ENCODE measurements at regions not wholly inside any gene's neighbourhood (a gene's known extent, or its start where the extent isn't known, plus 50 kb on each side); places are given as distances from the start of the nearest gene placed in this dataset.

GRCh38 chr19:30718014-30718413, 345.8 kb downstream of the ZNF536 start:
- H3K9me3 Mint-ChIP-seq: no peaks in the 10 kb centered on the region
- H3K4me1 Mint-ChIP-seq: peaks cover 5 to 12% of the 10 kb centered on the region in 2 donors
- DNase-seq: no peak
- peaks cover 1 to 7% (median 2%) of the 10 kb centered on the region in 3 donors for H3K27me3 Mint-ChIP-seq (ENCODE audit: low read depth in 3 of 3)
- H3K4me3 Mint-ChIP-seq: peak overlapping the region in 1 of 5 donors; percentile 53
- H3K27ac Mint-ChIP-seq: no peak overlapping the region
- no peaks in the 10 kb centered on the region for H3K36me3 Mint-ChIP-seq

DNA sequence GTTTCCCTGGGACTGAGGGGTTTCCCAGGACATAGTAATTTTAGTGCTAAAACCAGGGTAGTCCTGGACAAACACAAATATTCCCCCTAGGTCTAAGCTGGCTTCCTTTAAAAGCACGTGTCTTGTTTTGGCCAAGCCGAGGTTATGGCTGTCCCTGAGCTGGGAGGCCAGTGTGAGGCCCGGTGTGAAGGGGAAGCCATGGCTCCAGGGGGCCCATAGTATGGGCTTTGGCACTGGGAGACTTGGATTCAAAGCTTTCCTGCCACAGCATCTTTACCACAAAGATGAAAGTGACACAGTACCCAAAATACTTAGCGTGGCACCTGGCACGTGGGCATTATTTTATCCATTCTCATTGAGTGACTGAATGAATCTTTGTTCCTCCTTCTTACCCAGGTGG, 345.2 kb downstream of the ZNF536 start:
- Mint-ChIP-seq H3K4me3 (no peak overlapping the region), H3K4me1 (peaks cover 5 to 12% of the 10 kb centered on the region in 2 donors), H3K27ac (no peak overlapping the region), H3K27me3 (ENCODE audit: low read depth in 3 of 3) (peaks cover 3 to 7% (median 4%) of the 10 kb centered on the region in 3 donors), H3K36me3 (no peaks in the 10 kb centered on the region), H3K9me3 (no peaks in the 10 kb centered on the region)
- DNase-seq: no peak

- Mint-ChIP-seq H3K4me3 (no peak overlapping the region), H3K27ac (no peak overlapping the region), H3K27me3 (ENCODE audit: low read depth in 3 of 3) (peaks cover 3 to 10% (median 4%) of the 10 kb centered on the region in 3 donors), H3K36me3 (no peaks in the 10 kb centered on the region), H3K4me1 (no peaks in the 10 kb centered on the region), H3K9me3 (no peaks in the 10 kb centered on the region)
- no peak for DNase-seq
Measured at GRCh38 chr19:30712431-30713337, 340.5 kb downstream of the ZNF536 start.

- H3K27ac Mint-ChIP-seq: no peak overlapping the region
- no peaks in the 10 kb centered on the region for H3K9me3 Mint-ChIP-seq
- H3K27me3 Mint-ChIP-seq (ENCODE audit: low read depth in 3 of 3): peaks cover 4 to 10% (median 4%) of the 10 kb centered on the region in 3 donors
- DNase-seq: no peak
- no peaks in the 10 kb centered on the region for H3K36me3 Mint-ChIP-seq
- no peaks in the 10 kb centered on the region for H3K4me1 Mint-ChIP-seq
- no peak overlapping the region for H3K4me3 Mint-ChIP-seq
Measured at GRCh38 chr19:30711826-30712225, 339.6 kb downstream of the ZNF536 start.

- DNase-seq: no peak
- peaks cover 4 to 10% (median 4%) of the 10 kb centered on the region in 3 donors for H3K27me3 Mint-ChIP-seq (ENCODE audit: low read depth in 3 of 3)
- no peak overlapping the region for H3K27ac Mint-ChIP-seq
- no peak overlapping the region for H3K4me3 Mint-ChIP-seq
- no peaks in the 10 kb centered on the region for H3K4me1 Mint-ChIP-seq
- no peaks in the 10 kb centered on the region for H3K9me3 Mint-ChIP-seq
- H3K36me3 Mint-ChIP-seq: no peaks in the 10 kb centered on the region
Measured at GRCh38 chr19:30711296-30711695, 339.1 kb downstream of the ZNF536 start.

DNA sequence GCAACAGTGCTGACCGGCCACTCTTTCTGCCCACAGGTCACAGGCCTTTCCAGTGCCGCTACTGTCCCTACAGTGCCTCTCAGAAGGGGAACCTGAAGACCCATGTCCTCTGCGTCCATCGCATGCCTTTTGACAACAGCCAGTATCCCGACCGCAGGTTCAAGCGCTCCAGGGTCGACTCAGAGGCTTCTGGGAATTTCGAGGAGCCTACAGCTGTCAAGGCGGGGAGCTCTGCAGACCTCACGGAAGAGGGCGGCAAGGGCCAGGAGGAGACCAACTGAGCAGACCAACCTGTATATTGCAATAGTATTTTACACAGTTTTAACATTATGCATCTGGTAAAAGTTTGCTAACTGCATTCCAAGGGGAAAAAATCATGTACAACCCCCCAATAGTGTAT, 338.5 kb downstream of the ZNF536 start:
- H3K36me3 Mint-ChIP-seq: no peaks in the 10 kb centered on the region
- H3K4me3 Mint-ChIP-seq: no peak overlapping the region
- H3K27ac Mint-ChIP-seq: no peak overlapping the region
- peaks cover 4 to 10% (median 4%) of the 10 kb centered on the region in 3 donors for H3K27me3 Mint-ChIP-seq (ENCODE audit: low read depth in 3 of 3)
- no peaks in the 10 kb centered on the region for H3K9me3 Mint-ChIP-seq
- H3K4me1 Mint-ChIP-seq: no peaks in the 10 kb centered on the region
- no peak for DNase-seq

DNA sequence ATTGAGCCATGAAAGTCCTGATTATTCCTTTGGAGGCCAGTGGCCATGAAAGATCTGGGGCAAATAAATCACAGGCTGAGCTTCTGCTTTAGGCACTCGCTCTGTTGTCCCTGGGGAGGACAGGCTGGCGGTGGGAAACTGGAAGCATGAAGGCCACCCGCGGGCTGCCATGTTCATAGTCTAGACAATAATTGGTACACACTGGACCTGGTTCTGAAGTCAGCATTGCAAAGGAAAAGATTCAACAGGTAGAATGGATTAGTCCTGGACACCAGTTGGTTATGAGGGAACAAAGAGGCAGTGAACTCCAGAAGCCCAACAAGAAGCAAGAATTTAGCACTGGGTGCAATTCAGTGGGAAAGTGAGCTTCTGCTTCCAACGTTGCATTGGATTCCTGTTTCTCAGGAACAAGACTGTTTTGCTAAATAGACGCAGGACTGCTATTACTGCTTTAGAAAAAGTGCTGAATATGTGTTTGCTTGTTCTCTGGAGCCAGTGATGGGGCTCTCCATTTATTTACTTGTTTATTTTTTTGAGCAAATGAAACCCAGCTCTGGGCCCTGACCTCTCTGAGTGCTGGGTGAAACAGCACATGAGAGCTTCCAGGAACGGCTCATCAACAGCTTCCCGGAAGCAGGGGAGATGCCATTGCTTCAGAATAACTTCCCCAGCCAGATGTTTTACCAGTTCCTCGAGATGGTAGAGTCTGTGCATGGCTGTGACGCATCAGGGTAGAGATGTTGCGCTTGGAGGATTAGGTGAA, 336.4 kb downstream of the ZNF536 start:
- no peak for DNase-seq
- H3K27ac Mint-ChIP-seq: no peak overlapping the region
- H3K36me3 Mint-ChIP-seq: no peaks in the 10 kb centered on the region
- peaks cover 4 to 15% (median 4%) of the 10 kb centered on the region in 3 donors for H3K27me3 Mint-ChIP-seq (ENCODE audit: low read depth in 3 of 3)
- no peaks in the 10 kb centered on the region for H3K9me3 Mint-ChIP-seq
- H3K4me3 Mint-ChIP-seq: no peak overlapping the region
- H3K4me1 Mint-ChIP-seq: no peaks in the 10 kb centered on the region

GRCh38 chr19:30704771-30705330, 332.7 kb downstream of the ZNF536 start:
- H3K9me3 Mint-ChIP-seq: no peaks in the 10 kb centered on the region
- H3K36me3 Mint-ChIP-seq: no peaks in the 10 kb centered on the region
- no peaks in the 10 kb centered on the region for H3K4me1 Mint-ChIP-seq
- H3K4me3 Mint-ChIP-seq: no peak overlapping the region
- no peak for DNase-seq
- peaks cover 2 to 11% (median 3%) of the 10 kb centered on the region in 3 donors for H3K27me3 Mint-ChIP-seq (ENCODE audit: low read depth in 3 of 3)
- H3K27ac Mint-ChIP-seq: no peak overlapping the region

GRCh38 chr19:30703645-30704044, 331.5 kb downstream of the ZNF536 start:
- no peaks in the 10 kb centered on the region for H3K36me3 Mint-ChIP-seq

DNA sequence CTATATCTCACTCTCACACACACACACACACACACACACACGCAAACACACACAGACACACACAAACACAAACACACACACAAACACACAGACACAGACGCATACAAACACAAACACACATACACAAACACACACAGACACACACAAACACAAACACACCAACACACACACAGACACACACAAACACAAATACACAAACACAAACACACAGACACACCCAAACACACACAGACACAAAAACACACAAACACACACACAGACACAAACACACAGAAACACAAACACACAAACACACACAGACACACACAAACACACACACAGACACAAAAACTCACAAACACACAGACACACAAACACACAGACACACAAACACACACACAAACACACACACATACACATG, 329.0 kb downstream of the ZNF536 start:
- no peaks in the 10 kb centered on the region for H3K9me3 Mint-ChIP-seq

More at GRCh38 chr19:30703645-30704044, 331.5 kb downstream of the ZNF536 start:
- no peaks in the 10 kb centered on the region for H3K4me1 Mint-ChIP-seq
- H3K27ac Mint-ChIP-seq: no peak overlapping the region
- DNase-seq: no peak
- no peaks in the 10 kb centered on the region for H3K9me3 Mint-ChIP-seq
- H3K4me3 Mint-ChIP-seq: no peak overlapping the region
- H3K27me3 Mint-ChIP-seq (ENCODE audit: low read depth in 3 of 3): peaks cover 2 to 6% (median 3%) of the 10 kb centered on the region in 3 donors

DNA sequence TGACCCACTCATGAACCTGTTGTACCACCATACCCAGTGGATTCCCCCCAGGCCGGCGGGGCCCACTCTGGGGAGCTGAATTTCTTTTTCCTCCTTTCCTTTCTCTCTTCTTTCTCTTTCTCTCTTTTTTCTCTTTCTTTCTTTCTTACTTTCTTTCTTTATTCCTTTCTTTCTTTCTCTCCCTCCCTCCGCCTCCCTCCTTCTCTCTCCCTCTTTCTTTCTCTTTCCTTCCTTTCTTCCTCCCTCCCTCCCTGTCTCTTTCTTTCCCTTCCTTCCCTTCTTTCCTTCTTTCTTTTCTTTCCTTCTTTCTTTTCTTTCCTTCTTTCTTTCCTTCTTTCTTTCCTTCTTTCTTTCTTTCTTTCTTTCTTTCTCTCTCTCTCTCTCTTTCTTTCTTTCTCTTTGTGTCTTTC, 327.7 kb downstream of the ZNF536 start:
- Mint-ChIP-seq H3K4me1 (no peaks in the 10 kb centered on the region), H3K4me3 (no peak overlapping the region)

More for the DNA sequence above, 329.0 kb downstream of the ZNF536 start:
- no peak for DNase-seq
- Mint-ChIP-seq H3K27ac (no peak overlapping the region), H3K36me3 (no peaks in the 10 kb centered on the region), H3K4me3 (no peak overlapping the region), H3K4me1 (no peaks in the 10 kb centered on the region), H3K27me3 (ENCODE audit: low read depth in 3 of 3) (peaks cover 0 to 6% (median 4%) of the 10 kb centered on the region in 3 donors)

DNA sequence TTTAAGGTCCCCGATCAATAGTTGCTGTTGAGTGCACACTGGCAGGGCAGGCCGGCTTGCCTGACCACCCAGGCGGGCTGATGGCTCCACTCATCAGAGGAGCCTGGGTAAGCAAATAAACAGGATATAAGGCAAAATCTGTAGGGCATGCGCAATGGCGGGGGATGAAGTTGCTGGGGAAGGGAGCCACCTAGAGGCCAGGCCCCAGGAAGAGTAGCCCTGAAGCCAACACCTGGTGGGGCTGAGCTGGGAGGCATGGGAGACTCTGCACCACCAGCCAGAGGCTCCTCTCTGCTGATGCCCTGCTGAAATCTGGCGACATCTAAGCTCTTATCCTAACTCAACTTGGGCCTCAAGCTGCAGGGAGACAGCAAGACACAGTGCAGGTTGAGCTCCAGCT, 324.3 kb downstream of the ZNF536 start:
- H3K9me3 Mint-ChIP-seq: no peaks in the 10 kb centered on the region
- H3K4me1 Mint-ChIP-seq: peaks cover 0 to 7% of the 10 kb centered on the region in 2 donors
- no peaks in the 10 kb centered on the region for H3K36me3 Mint-ChIP-seq
- DNase-seq: no peak
- peaks cover 1 to 8% (median 5%) of the 10 kb centered on the region in 3 donors for H3K27me3 Mint-ChIP-seq (ENCODE audit: low read depth in 3 of 3)
- no peak overlapping the region for H3K27ac Mint-ChIP-seq
- H3K4me3 Mint-ChIP-seq: no peak overlapping the region

More for the DNA sequence above, 327.7 kb downstream of the ZNF536 start:
- Mint-ChIP-seq H3K9me3 (no peaks in the 10 kb centered on the region), H3K36me3 (no peaks in the 10 kb centered on the region), H3K27me3 (ENCODE audit: low read depth in 3 of 3) (peaks cover 1 to 5% (median 4%) of the 10 kb centered on the region in 3 donors), H3K27ac (no peak overlapping the region)
- no peak for DNase-seq

- no peak overlapping the region for H3K4me3 Mint-ChIP-seq
- H3K27ac Mint-ChIP-seq: no peak overlapping the region
- H3K36me3 Mint-ChIP-seq: no peaks in the 10 kb centered on the region
- no peak for DNase-seq
- no peaks in the 10 kb centered on the region for H3K9me3 Mint-ChIP-seq
- peaks cover 0 to 7% of the 10 kb centered on the region in 2 donors for H3K4me1 Mint-ChIP-seq
- H3K27me3 Mint-ChIP-seq (ENCODE audit: low read depth in 3 of 3): peaks cover 3 to 12% (median 7%) of the 10 kb centered on the region in 3 donors
Measured at GRCh38 chr19:30695171-30695875, 323.1 kb downstream of the ZNF536 start.
